Fibroblast of lung (primary cell): ENCODE measurements at regions not wholly inside any gene's neighbourhood (a gene's known extent, or its start where the extent isn't known, plus 50 kb on each side); places are given as distances from the start of the nearest gene placed in this dataset.
A peak's percentile ranks its signal among the peaks of the same experiment; 100 is the strongest.

ENCODE experiments used
- EZH2 ChIP-seq: IDR thresholded peaks from 2 replicates; pipeline ENCODE4 v1.5.1; 2012; ENCODE audit warnings: low read length, control low read depth, mild to moderate bottlenecking; ENCODE audit errors: missing control alignments
- TF ChIP-seq, protein P1 (sequence below), 2 donors: IDR thresholded peaks in 1 of 2; conservative IDR thresholded peaks in 1 of 2; 1 replicate in 1 of 2; 2 replicates in 1 of 2; pipeline ENCODE4 v1.5.1; 2011 to 2012; ENCODE audit warnings: low read length in 2 of 2, control low read depth in 1 of 2, inconsistent platforms in 1 of 2, low read depth in 1 of 2, mild to moderate bottlenecking in 1 of 2

DNA sequence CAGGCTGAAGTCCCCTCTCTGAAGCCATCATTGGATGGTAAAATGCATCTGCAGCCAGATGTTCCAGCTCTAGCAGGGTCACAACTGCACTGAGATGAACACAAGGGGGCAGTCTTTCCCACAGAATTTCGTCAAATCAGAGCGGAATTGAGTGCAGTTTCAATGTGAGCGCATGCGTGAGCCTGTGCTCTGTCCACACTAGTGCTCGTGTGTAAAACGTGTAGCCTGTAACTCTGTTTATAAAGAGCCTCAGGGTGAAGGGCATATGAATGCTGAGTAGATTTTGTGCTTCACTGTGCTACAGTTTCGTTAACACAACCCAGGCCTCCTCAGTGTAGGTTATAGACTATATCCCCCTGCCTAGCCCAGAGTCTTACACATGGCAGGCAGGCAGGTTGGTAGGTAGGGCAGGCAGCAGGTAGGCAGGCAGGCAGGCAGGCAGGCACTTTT lies 92.7 kb upstream of the GOLGA6L4 start:
- TF ChIP-seq, protein P1, sequence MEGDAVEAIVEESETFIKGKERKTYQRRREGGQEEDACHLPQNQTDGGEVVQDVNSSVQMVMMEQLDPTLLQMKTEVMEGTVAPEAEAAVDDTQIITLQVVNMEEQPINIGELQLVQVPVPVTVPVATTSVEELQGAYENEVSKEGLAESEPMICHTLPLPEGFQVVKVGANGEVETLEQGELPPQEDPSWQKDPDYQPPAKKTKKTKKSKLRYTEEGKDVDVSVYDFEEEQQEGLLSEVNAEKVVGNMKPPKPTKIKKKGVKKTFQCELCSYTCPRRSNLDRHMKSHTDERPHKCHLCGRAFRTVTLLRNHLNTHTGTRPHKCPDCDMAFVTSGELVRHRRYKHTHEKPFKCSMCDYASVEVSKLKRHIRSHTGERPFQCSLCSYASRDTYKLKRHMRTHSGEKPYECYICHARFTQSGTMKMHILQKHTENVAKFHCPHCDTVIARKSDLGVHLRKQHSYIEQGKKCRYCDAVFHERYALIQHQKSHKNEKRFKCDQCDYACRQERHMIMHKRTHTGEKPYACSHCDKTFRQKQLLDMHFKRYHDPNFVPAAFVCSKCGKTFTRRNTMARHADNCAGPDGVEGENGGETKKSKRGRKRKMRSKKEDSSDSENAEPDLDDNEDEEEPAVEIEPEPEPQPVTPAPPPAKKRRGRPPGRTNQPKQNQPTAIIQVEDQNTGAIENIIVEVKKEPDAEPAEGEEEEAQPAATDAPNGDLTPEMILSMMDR (conservative IDR thresholded peaks at IDR 0.05 in 1 of 2, IDR thresholded peaks at IDR 0.05 in 1 of 2; ENCODE audit: low read depth in 1 of 2, low read length in 2 of 2) = peak; percentile 76 to 88
- TF ChIP-seq EZH2 = no peak
